GM13976 (cell line): ENCODE measurements at regions not wholly inside any gene's neighbourhood (a gene's known extent, or its start where the extent isn't known, plus 50 kb on each side); places are given as distances from the start of the nearest gene placed in this dataset.

Source experiments
- DNase-seq: peaks from one replicate; pipeline ENCODE4 v3.0.0; 2012; ENCODE audit warnings: low spot score
- CTCF ChIP-seq: IDR thresholded peaks from 2 replicates; pipeline ENCODE4 v1.5.1; 2012; ENCODE audit warnings: borderline replicate concordance, mild to moderate bottlenecking; ENCODE audit not compliant: insufficient read depth; ENCODE audit errors: extremely low read depth, missing control alignments, control extremely low read depth
- in situ Hi-C: fragments of 300-500 bp; cut with MboI; formaldehyde crosslinking; loops from one replicate; pipeline ENCODE4 v1.12.0; 2022; ENCODE audit warnings: low sequenced_read_pairs, mixed read lengths, inconsistent platforms; ENCODE audit not compliant: unreplicated experiment

DNA sequence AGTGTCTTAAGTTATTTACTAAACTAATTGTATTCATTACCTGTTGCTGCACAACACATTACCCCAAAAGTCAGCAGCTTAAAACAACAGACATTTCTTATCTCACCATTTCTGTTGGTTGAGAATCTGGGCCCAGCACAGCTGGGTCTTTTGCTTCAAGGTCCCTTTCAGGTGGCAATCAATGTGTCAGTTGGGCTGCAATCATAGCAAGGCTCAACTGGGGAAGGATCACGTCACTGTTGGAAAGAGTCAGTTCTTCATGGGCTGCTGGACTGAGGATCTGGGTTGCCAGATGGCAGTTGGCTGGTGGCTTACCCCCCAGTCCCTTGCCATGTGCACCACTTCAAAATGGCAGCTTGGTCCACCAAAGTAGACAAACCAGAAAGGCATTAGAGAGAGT is 261.2 kb downstream of the SUCLG1 start:
- in situ Hi-C loops, result no loop called here
- DNase-seq, result no peak
- no peak for TF ChIP-seq CTCF

DNA sequence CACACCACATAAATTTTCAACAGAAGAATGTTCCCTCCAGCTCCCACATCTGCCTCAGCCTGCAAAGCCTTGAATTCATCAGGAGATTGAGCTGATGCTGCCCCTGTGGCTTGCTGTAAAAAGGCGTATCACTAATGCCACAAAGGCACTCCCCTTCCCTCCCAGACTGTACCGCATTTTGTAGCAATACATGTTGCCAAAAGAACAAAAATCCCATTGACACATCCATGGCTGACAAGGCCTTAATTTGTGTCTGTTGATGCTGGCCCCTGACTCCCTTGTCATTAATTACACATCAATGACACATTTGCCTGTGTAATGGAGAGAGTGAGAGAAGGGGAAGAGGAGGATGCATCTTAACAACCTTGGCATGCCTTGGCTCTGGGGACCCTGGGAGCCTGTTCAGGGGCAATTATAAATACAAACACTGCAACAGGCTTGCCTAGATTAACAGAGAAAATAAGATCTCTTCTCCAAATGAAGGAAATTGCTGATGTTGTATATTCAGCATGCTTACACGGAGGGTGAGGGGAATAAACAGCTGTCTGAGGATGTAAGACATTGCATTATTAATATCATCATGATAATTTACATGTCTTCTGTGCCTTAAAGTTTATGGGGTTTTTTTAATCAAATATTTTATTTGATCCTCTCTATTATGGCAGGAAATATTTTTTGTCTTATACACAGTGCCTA is 264.0 kb downstream of the SUCLG1 start:
- TF ChIP-seq CTCF, result no peak
- DNase-seq, result no peak
- in situ Hi-C loops, result no loop called here

- TF ChIP-seq CTCF, result no peak
- DNase-seq, result no peak
- in situ Hi-C loops, result no loop called here
Observed at GRCh38 chr2:84194181-84194580, 264.9 kb downstream of the SUCLG1 start.

DNA sequence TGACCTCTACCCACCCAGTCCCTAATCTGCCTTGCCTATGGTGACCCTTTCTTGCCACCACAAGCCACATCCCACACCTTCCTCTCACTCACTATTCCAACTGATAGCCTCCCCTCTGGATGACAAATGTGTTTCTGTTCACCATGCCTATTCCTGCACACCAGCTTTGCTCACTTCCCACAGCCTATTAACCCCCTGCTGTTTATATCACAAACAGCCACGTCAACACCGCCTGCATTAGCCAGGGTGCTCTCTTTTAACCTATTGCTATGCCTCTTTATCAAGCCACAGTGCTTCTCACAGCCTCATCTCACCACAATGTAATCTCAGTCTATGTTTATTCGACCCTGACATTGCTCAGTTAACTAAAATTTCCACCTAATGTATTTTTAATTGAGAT is 271.8 kb downstream of the SUCLG1 start:
- in situ Hi-C loops, result no loop called here
- TF ChIP-seq CTCF, result no peak
- no peak for DNase-seq

DNA sequence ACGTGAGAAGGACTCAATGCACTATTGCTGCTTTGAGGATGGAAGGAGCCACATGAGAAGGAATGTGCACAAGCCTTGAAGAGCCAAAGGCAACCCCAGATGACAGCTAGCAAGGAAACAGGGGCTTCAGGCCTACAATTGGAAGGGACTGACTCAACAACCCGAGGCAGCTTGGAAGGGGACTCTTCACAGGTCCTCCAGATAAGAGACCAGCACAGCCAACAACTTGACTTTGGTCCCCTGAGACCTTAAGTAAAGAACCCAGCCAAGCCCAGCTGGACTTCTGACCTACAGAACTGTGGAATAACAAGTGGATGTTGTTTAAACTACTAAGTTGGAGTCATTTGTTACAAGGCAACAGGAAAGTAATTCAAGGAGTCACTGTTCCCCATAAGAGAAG is 277.2 kb downstream of the SUCLG1 start:
- no peak for DNase-seq
- in situ Hi-C loops, result no loop called here
- no peak for TF ChIP-seq CTCF

GRCh38 chr2:84177733-84178132 is 281.3 kb downstream of the SUCLG1 start:
- in situ Hi-C loops, result no loop called here
- no peak for DNase-seq
- no peak for TF ChIP-seq CTCF
